ENCODE measurements at regions not wholly inside any gene's neighbourhood (a gene's known extent, or its start where the extent isn't known, plus 50 kb on each side); places are given as distances from the start of the nearest gene placed in this dataset.
"Not testable (repeated sequence)": the region's sequence is repeated elsewhere in the genome, so short reads cannot be mapped to it uniquely, and the experiment has no call there.

GRCh38 chr6:141764388-141764787, 368.3 kb upstream of the GJE1 start:
- no peak for TF ChIP-seq CTCF (IDR thresholded peaks at IDR 0.05)

GRCh38 chr6:141758430-141758829, 374.3 kb upstream of the GJE1 start:
- no peak for DNase-seq (ENCODE audit: low spot score)
- H3K4me3 ChIP-seq = no peak overlapping the region
- no peak overlapping the region for H3K27ac ChIP-seq
- H3K27me3 ChIP-seq = no peaks in the 10 kb centered on the region
- no peak for TF ChIP-seq CTCF (IDR thresholded peaks at IDR 0.05)
- H3K9me3 ChIP-seq = no peaks in the 10 kb centered on the region
- H3K36me3 ChIP-seq = no peaks in the 10 kb centered on the region
- no peaks in the 10 kb centered on the region for H3K4me1 ChIP-seq

More at GRCh38 chr6:141764388-141764787, 368.3 kb upstream of the GJE1 start:
- DNase-seq (ENCODE audit: low spot score) = no peak
- Histone ChIP-seq H3K27me3 (no peaks in the 10 kb centered on the region), H3K4me3 (no peak overlapping the region), H3K9me3 (no peaks in the 10 kb centered on the region), H3K36me3 (no peaks in the 10 kb centered on the region), H3K4me1 (no peaks in the 10 kb centered on the region), H3K27ac (no peak overlapping the region)

DNA sequence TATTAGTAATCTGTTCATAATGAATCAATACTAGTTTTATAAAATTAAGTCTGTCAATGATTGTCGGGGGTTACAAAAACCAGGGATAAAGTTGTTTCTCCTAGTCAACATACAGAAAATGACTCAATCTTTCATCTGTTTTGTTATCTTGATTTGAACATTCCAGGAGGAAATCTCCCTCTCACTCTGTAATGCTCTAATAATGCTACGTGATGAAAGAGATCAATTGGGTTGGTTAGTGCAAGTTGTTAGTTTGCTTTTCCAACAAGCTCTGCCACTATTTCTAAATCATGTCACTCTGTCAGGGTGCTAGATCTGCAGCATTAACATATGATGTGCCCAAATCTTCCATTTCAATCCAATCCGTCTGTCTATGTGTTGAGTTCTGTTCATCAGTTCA, 379.5 kb upstream of the GJE1 start:
- TF ChIP-seq CTCF (IDR thresholded peaks at IDR 0.05) = no peak
- DNase-seq (ENCODE audit: low spot score) = no peak
- Histone ChIP-seq H3K4me3 (no peak overlapping the region), H3K27me3 (no peaks in the 10 kb centered on the region), H3K4me1 (no peaks in the 10 kb centered on the region), H3K9me3 (no peaks in the 10 kb centered on the region), H3K36me3 (no peaks in the 10 kb centered on the region), H3K27ac (no peak overlapping the region)

- Histone ChIP-seq H3K27ac (no peak overlapping the region), H3K4me3 (no peak overlapping the region), H3K36me3 (no peaks in the 10 kb centered on the region), H3K9me3 (no peaks in the 10 kb centered on the region), H3K4me1 (no peaks in the 10 kb centered on the region), H3K27me3 (no peaks in the 10 kb centered on the region)
- TF ChIP-seq CTCF (IDR thresholded peaks at IDR 0.05) = no peak
- no peak for DNase-seq (ENCODE audit: low spot score)
These were observed 380.0 kb upstream of the GJE1 start for GRCh38 chr6:141752677-141753076.

DNA sequence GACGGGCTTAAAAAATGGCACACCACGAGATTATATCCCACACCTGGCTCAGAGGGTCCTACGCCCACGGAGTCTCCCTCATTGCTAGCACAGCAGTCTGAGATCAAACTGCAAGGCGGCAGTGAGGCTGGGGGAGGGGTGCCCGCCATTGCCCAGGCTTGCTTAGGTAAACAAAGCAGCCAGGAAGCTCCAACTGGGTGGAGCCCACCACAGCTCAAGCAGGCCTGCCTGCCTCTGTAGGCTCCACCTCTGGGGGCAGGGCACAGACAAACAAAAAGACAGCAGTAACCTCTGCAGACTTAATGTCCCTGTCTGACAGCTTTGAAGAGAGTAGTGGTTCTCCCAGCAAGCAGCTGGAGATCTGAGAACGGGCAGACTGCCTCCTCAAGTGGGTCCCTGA, 386.4 kb upstream of the GJE1 start:
- H3K9me3 ChIP-seq; H3K27me3 ChIP-seq; H3K4me3 ChIP-seq; DNase-seq (ENCODE audit: low spot score); H3K27ac ChIP-seq; H3K36me3 ChIP-seq; H3K4me1 ChIP-seq: not testable (repeated sequence)

DNA sequence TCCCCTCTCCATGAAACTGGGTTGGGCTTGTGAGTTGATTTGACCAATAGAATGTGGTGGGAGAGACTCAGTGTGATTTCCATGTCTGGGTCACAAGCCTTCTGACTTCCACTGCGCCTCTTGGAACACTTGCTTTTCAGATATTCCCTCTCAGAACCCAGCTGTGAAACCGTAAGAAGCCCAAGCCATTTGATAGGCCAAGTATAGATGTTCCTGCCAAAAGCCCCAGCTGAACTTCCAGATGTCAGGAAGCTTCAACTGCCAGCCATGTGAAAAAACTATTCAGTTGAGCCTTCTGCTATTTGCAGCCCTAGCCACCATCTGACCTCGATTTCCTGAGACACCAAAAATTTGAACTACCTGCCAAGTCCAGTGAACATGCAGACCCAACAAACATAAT, 387.8 kb upstream of the GJE1 start:
- peaks cover 0 to 5% of the 10 kb centered on the region in 2 donors for H3K9me3 ChIP-seq
- no peaks in the 10 kb centered on the region for H3K4me1 ChIP-seq
- H3K4me3 ChIP-seq = no peak overlapping the region
- H3K27ac ChIP-seq = no peak overlapping the region
- TF ChIP-seq CTCF (IDR thresholded peaks at IDR 0.05) = no peak
- H3K27me3 ChIP-seq = no peaks in the 10 kb centered on the region
- no peak for DNase-seq (ENCODE audit: low spot score)
- no peaks in the 10 kb centered on the region for H3K36me3 ChIP-seq

All from right atrium auricular region (tissue), 2 donors.